ENCODE measurements at regions not wholly inside any gene's neighbourhood (a gene's known extent, or its start where the extent isn't known, plus 50 kb on each side); places are given as distances from the start of the nearest gene placed in this dataset.

GRCh38 chr9:25571491-25571890 is 106.8 kb downstream of the TUSC1 start:
- TF ChIP-seq CTCF (optimal IDR thresholded peaks at IDR 0.05 in 1 of 3, IDR thresholded peaks at IDR 0.05 in 1 of 3, conservative IDR thresholded peaks at IDR 0.05 in 1 of 3; ENCODE audit: extremely low read depth in 1 of 3, insufficient read depth in 2 of 3, low read length in 3 of 3) (no peak), EZH2 (IDR thresholded peaks at IDR 0.05; ENCODE audit: low read length) (no peak)
